ENCODE measurements at regions not wholly inside any gene's neighbourhood (a gene's known extent, or its start where the extent isn't known, plus 50 kb on each side); places are given as distances from the start of the nearest gene placed in this dataset.
A peak's percentile ranks its signal among the peaks of the same experiment; 100 is the strongest.

DNA sequence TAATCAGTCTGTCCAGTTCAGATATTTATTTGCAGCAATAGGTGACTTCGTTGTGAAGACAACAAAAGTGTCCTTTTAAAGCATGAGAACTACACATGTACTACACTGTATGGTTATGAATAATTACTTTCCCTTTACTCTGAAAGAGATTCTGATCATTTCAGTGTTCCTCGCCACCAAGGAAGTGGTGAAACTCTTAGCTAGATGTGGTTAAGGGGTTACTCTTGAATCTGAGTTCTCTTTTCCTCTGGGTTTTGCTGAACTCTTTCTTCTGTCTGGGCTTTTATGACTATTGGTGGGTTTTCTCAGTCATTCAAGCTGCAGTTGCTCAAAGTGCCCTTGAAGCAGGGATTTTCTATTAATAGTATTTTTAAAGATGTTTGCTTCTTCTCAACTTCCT is 127.9 kb upstream of the SEM1 start (continued):
- TF ChIP-seq, protein P1, sequence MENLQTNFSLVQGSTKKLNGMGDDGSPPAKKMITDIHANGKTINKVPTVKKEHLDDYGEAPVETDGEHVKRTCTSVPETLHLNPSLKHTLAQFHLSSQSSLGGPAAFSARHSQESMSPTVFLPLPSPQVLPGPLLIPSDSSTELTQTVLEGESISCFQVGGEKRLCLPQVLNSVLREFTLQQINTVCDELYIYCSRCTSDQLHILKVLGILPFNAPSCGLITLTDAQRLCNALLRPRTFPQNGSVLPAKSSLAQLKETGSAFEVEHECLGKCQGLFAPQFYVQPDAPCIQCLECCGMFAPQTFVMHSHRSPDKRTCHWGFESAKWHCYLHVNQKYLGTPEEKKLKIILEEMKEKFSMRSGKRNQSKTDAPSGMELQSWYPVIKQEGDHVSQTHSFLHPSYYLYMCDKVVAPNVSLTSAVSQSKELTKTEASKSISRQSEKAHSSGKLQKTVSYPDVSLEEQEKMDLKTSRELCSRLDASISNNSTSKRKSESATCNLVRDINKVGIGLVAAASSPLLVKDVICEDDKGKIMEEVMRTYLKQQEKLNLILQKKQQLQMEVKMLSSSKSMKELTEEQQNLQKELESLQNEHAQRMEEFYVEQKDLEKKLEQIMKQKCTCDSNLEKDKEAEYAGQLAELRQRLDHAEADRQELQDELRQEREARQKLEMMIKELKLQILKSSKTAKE (IDR thresholded peaks at IDR 0.05; ENCODE audit: low read depth, poor library complexity, severe bottlenecking) = no peak
- TF ChIP-seq IRF4 (IDR thresholded peaks at IDR 0.05; ENCODE audit: low read depth, low read length) (0 out of 2 replicates have a peak, but pooled peaks have one; percentile 10), RUNX3 (IDR thresholded peaks at IDR 0.05; ENCODE audit: low read length) (peak; percentile 94), POLR2A (IDR thresholded peaks at IDR 0.05; ENCODE audit: low read depth, low read length) (no peak), SP1 (IDR thresholded peaks at IDR 0.05; ENCODE audit: low read depth, low read length) (no peak), NFYA (IDR thresholded peaks at IDR 0.05; ENCODE audit: borderline replicate concordance, low read depth, low read length) (no peak), CHD2 (IDR thresholded peaks at IDR 0.05; ENCODE audit: borderline replicate concordance, low read depth, low read length) (no peak), NR2C2 (IDR thresholded peaks at IDR 0.05; ENCODE audit: borderline replicate concordance, control insufficient read depth, insufficient read length, low read depth) (no peak), MEF2A (IDR thresholded peaks at IDR 0.05; ENCODE audit: insufficient read depth, low read depth, low read length) (0 out of 2 replicates have a peak, but pooled peaks have one; percentile 18)

DNA sequence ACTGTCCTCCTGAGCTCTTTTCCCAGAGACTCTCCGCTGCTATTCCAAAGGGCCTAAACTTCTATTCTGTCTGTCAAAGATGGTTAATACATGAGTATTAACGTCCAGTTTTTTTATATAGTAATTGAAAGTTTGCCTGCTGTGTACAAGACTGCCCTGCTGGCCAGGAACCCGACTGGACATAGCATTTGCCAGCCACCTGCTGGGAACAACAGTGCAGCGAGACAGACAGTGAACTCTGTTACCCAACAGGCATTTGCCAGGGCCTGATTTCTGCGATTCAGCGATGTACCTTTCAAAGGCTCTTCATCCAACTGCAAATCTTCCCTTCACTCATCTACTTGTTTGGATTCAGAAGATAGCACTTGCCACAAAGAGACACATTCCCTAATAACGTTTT is 128.8 kb upstream of the SEM1 start:
- BruUV-seq (replicated peaks) = no TSS peak
- no peaks in the 10 kb centered on the region for H3K9me3 ChIP-seq (replicated peaks; ENCODE audit: control insufficient read depth, insufficient read depth, low read length)
- no peak overlapping the region for H2AFZ ChIP-seq (ENCODE audit: control insufficient read depth, low read depth, low read length)
- DNase-seq (ENCODE audit: low read depth, low spot score) = no peak
- H4K20me1 ChIP-seq (ENCODE audit: control insufficient read depth, insufficient read depth) = no peaks in the 10 kb centered on the region
- no peak overlapping the region for H3K4me2 ChIP-seq (ENCODE audit: control insufficient read depth, insufficient read depth)
- in situ Hi-C loops (cut with MboI) = no loop called here
- CTCF ChIA-PET = interaction anchor here (0.6 kb wide), 1 partner anchor 60 kb away, joined by 3 read pairs; no protein-coding TSS in a partner anchor
- SMC1A ChIA-PET (ENCODE audit: uncharacterized antibody, unreplicated experiment) = interaction anchor here (0.7 kb wide), 1 partner anchor 1037 kb away, joined by 3 read pairs; no protein-coding TSS in a partner anchor
- intact Hi-C loops (cut with micrococcal nuclease; ENCODE audit: unreplicated experiment) = no loop called here
- no peaks in the 10 kb centered on the region for H3K36me3 ChIP-seq (ENCODE audit: control insufficient read depth in 2 of 2, insufficient read depth in 2 of 2, low read length in 1 of 2)
- FAIRE-seq = no peak
- no peak overlapping the region for H3K27ac ChIP-seq (ENCODE audit: control insufficient read depth, insufficient read depth)
- no peak for ATAC-seq
- no peaks in the 10 kb centered on the region for H3K79me2 ChIP-seq (ENCODE audit: control insufficient read depth, insufficient read depth, low read length)
- RAD21 ChIA-PET (ENCODE audit: unreplicated experiment) = no interaction called here
- no peak overlapping the region for H3K4me3 ChIP-seq
- no peaks in the 10 kb centered on the region; a peak in 1 of 4 replicates for H3K27me3 ChIP-seq (replicated peaks in 1 of 2; ENCODE audit: control insufficient read depth in 2 of 2, insufficient read depth in 2 of 2, low read length in 1 of 2)
- H3K4me1 ChIP-seq (ENCODE audit: control insufficient read depth, insufficient read depth, low read length) = peaks cover 6% of the 10 kb centered on the region; the same call in 1 of the 2 replicates
- 40% methylated on average over 7 of the region's 7 CpGs for WGBS (ENCODE audit: insufficient coverage, insufficient replicate concordance, low lambda C conversion rate, missing lambda C conversion rate)
- POLR2A ChIA-PET = no interaction called here
- H3K9ac ChIP-seq (ENCODE audit: control insufficient read depth, insufficient read depth, low read length) = no peak overlapping the region
- TF ChIP-seq TARDBP (IDR thresholded peaks at IDR 0.05; ENCODE audit: borderline replicate concordance) (no peak), FOXM1 (IDR thresholded peaks at IDR 0.05; ENCODE audit: low read depth, low read length) (no peak), JUND (IDR thresholded peaks at IDR 0.05; ENCODE audit: low read depth, low read length) (no peak), YBX1 (IDR thresholded peaks at IDR 0.05) (no peak), ATF7 (IDR thresholded peaks at IDR 0.05; ENCODE audit: low read depth) (no peak), RB1 (IDR thresholded peaks at IDR 0.05; ENCODE audit: borderline replicate concordance) (no peak), ZNF384 (IDR thresholded peaks at IDR 0.05; ENCODE audit: borderline replicate concordance, low read depth, low read length) (no peak), PAX8 (IDR thresholded peaks at IDR 0.05) (no peak)
- TF ChIP-seq, protein P2, sequence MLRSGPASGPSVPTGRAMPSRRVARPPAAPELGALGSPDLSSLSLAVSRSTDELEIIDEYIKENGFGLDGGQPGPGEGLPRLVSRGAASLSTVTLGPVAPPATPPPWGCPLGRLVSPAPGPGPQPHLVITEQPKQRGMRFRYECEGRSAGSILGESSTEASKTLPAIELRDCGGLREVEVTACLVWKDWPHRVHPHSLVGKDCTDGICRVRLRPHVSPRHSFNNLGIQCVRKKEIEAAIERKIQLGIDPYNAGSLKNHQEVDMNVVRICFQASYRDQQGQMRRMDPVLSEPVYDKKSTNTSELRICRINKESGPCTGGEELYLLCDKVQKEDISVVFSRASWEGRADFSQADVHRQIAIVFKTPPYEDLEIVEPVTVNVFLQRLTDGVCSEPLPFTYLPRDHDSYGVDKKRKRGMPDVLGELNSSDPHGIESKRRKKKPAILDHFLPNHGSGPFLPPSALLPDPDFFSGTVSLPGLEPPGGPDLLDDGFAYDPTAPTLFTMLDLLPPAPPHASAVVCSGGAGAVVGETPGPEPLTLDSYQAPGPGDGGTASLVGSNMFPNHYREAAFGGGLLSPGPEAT (IDR thresholded peaks at IDR 0.05; ENCODE audit: low read depth) = no peak
- TF ChIP-seq, protein P3, sequence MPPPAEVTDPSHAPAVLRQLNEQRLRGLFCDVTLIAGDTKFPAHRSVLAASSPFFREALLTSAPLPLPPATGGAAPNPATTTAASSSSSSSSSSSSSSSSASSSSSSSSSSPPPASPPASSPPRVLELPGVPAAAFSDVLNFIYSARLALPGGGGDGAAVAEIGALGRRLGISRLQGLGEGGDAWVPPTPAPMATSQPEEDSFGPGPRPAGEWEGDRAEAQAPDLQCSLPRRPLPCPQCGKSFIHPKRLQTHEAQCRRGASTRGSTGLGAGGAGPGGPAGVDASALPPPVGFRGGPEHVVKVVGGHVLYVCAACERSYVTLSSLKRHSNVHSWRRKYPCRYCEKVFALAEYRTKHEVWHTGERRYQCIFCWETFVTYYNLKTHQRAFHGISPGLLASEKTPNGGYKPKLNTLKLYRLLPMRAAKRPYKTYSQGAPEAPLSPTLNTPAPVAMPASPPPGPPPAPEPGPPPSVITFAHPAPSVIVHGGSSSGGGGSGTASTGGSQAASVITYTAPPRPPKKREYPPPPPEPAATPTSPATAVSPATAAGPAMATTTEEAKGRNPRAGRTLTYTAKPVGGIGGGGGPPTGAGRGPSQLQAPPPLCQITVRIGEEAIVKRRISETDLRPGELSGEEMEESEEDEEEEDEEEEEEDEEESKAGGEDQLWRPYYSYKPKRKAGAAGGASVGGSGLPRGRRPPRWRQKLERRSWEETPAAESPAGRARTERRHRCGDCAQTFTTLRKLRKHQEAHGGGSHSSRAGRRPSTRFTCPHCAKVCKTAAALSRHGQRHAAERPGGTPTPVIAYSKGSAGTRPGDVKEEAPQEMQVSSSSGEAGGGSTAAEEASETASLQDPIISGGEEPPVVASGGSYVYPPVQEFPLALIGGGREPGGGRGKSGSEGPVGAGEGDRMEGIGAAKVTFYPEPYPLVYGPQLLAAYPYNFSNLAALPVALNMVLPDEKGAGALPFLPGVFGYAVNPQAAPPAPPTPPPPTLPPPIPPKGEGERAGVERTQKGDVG (CRISPR knock-in tag; IDR thresholded peaks at IDR 0.05) = no peak

Data from GM12878 (cell line).